Ovary (tissue), 7 donors: ENCODE measurements at regions not wholly inside any gene's neighbourhood (a gene's known extent, or its start where the extent isn't known, plus 50 kb on each side); places are given as distances from the start of the nearest gene placed in this dataset.

Experiments
- DNase-seq, 5 donors: peaks; one replicate each; pipeline ENCODE4 v3.0.0-alpha.2; 2019 to 2020
- H3K27ac ChIP-seq, 2 donors: fragments of 200-600 bp; one replicate each; pipeline versions ENCODE4 v1.5.1 to v1.8.0; 2019 to 2022
- H3K27me3 ChIP-seq: fragments of 200-600 bp; one replicate; pipeline ENCODE4 v1.8.0; 2022
- H3K36me3 ChIP-seq: fragments of 200-600 bp; sonication (generic); one replicate; pipeline ENCODE4 v1.5.1; 2019
- H3K4me1 ChIP-seq: one replicate; pipeline ENCODE4 v1.8.1; 2013; ENCODE audit warnings: mild to moderate bottlenecking, moderate library complexity; ENCODE audit not compliant: insufficient read depth
- H3K4me3 ChIP-seq: fragments of 200-600 bp; sonication (generic); one replicate; pipeline ENCODE4 v1.5.1; 2017
- H3K9me3 ChIP-seq, 2 donors: fragments of 200-600 bp in 1 of 2; sonication (generic) in 1 of 2; one replicate each; pipeline versions ENCODE4 v1.5.1 to v1.8.1; 2013 to 2019; ENCODE audit warnings: mild to moderate bottlenecking in 1 of 2, moderate library complexity in 1 of 2
- EP300 ChIP-seq: sonication (generic); formaldehyde crosslinking; IDR thresholded peaks from one replicate; pipeline ENCODE4 v1.6.1; 2017; ENCODE audit warnings: antibody characterized with exemption
- POLR2A ChIP-seq: fragments of 450-650 bp; IDR thresholded peaks from one replicate; pipeline ENCODE4 v1.6.1; 2017; ENCODE audit warnings: antibody characterized with exemption, mild to moderate bottlenecking, moderate library complexity
- WGBS, 3 donors: extraction: QIAGEN DNeasy Blood & Tissue Kit in 1 of 3; methylation state at CpG; one replicate each; pipeline versions ENCODE4 v1.1.5 to v1.1.7; 2013 to 2017; 5-methylcytosine and 5-hydroxymethylcytosine counted together
- intact Hi-C, 4 donors: fragments of 100-400 bp; cut with DNase I; formaldehyde crosslinking; loops; one replicate each; pipeline versions ENCODE4 v1.11.0 to v1.15.1; 2022 to 2023
- TF ChIP-seq, protein P1 (sequence below), 3 donors: fragments of 450-650 bp in 2 of 3; fragments of 200-600 bp in 1 of 3; IDR thresholded peaks; one replicate each; pipeline versions ENCODE4 v1.5.1 to v1.8.0; 2016 to 2022; ENCODE audit warnings: antibody characterized with exemption in 3 of 3, mild to moderate bottlenecking in 1 of 3
- donor health status: DM: no; HTN: no; CAD: no; lungs with moderate emphysema.
- donor health status: DM: no; HTN: no; CAD: no.
- donor health status: Bipolar disorder and iron deficiency.
- donor health status: DM: no; HTN: no; CAD: no.
- donor health status: DM: yes; HTN: yes; CAD: no.

DNA sequence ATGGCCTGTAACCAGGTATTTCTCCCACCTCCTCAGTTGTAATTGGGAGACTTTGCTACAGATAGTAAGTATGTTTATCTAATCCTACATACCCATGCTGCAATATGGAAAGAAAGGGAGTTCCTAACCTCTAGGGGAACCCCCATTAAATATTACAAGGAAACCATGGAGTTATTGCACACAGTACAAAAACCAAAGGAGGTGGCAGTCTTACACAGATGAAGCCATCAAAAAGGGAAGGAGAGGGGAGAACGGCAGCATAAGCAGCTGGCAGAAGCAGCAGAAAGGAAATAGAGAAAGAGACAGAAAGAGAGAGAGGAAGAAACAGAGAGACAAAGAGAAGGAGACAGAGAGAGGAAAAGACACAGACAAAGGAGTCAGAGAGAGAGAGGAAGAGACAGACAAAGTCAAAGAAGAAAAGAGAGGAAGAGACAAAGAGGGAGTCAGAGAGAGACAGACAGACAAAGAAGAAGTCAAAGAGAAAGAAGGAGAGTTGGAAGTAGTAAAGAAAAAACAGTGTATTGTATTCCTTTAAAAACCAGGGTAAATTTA lies 142.9 kb downstream of the FASLG start:
- DNase-seq: no peak
- no peaks in the 10 kb centered on the region for H3K4me1 ChIP-seq
- 80 to 89% (median 80%) methylated on average over 1 of the region's 1 CpG for WGBS, 3 donors
- H3K36me3 ChIP-seq: no peaks in the 10 kb centered on the region
- no peaks in the 10 kb centered on the region for H3K27me3 ChIP-seq
- H3K27ac ChIP-seq: no peak overlapping the region
- TF ChIP-seq, protein P1, sequence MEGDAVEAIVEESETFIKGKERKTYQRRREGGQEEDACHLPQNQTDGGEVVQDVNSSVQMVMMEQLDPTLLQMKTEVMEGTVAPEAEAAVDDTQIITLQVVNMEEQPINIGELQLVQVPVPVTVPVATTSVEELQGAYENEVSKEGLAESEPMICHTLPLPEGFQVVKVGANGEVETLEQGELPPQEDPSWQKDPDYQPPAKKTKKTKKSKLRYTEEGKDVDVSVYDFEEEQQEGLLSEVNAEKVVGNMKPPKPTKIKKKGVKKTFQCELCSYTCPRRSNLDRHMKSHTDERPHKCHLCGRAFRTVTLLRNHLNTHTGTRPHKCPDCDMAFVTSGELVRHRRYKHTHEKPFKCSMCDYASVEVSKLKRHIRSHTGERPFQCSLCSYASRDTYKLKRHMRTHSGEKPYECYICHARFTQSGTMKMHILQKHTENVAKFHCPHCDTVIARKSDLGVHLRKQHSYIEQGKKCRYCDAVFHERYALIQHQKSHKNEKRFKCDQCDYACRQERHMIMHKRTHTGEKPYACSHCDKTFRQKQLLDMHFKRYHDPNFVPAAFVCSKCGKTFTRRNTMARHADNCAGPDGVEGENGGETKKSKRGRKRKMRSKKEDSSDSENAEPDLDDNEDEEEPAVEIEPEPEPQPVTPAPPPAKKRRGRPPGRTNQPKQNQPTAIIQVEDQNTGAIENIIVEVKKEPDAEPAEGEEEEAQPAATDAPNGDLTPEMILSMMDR (IDR thresholded peaks at IDR 0.05): no peak
- no peak for TF ChIP-seq EP300
- no peak for TF ChIP-seq POLR2A
- intact Hi-C loops: no loop called here
- no peaks in the 10 kb centered on the region for H3K9me3 ChIP-seq
- H3K4me3 ChIP-seq: no peak overlapping the region

DNA sequence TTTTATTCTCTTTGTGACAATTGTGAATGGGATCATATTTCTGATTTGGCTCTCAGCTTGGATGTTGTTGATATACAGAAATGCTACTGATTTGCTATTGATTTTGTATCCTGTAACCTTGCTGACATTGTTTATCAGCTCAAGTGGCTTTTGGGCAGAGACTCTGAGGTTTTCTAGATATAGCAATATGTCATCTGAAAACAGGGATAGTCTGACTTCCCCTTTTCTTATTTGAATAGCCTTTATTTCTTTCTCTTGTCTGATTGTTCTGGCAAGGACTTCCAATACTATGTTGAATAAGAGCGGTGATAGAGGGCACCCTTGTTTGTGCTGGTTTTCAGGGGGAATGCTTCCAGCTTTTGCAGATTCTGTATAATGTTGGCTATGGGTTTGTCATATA lies 150.8 kb downstream of the FASLG start:
- Histone ChIP-seq H3K9me3 (no peaks in the 10 kb centered on the region), H3K36me3 (no peaks in the 10 kb centered on the region), H3K27me3 (no peaks in the 10 kb centered on the region), H3K4me1 (no peaks in the 10 kb centered on the region), H3K27ac (no peak overlapping the region), H3K4me3 (no peak overlapping the region)
- intact Hi-C loops: loop anchor here in 1 of 4 donors (10.0 kb wide), 1 partner anchor 405 kb away; no protein-coding TSS in a partner anchor
- no peak for DNase-seq
- no peak for TF ChIP-seq EP300
- TF ChIP-seq POLR2A: no peak
- TF ChIP-seq, protein P1 (IDR thresholded peaks at IDR 0.05): no peak
- WGBS, 3 donors: 90 to 100% (median 97%) methylated on average over 1 of the region's 1 CpG

DNA sequence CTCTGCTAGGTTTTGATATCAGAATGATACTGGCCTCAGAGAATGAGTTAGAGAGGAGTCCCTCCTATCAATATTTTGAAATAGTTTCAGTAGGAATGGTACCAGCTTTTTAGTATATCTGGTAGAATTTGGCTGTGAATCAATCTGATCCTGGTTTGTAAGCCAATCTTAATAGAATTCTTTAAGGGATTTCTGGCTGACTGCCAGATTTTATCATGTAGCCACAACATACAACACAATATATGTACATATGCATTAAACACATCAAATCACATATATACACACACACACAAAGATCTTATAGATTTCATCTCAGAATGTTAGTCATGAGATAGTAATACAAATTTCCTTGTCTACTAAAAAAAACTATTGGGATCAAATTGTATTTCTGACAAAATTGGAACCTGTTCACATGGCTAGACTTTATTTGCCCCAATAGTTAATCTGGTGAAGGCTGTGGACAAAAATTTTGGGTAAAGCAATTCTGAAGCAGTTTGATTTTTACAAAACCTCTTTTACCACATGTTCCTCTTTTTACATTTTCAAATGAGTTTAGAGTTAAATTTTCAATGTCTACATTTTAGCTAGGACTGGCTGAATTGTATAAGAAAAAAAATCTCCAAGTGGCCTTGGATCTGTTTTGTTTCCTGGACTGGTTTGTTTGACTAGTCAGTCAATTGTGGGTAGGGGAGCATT lies 151.7 kb downstream of the FASLG start:
- Histone ChIP-seq H3K4me1 (no peaks in the 10 kb centered on the region), H3K27me3 (no peaks in the 10 kb centered on the region), H3K27ac (no peak overlapping the region), H3K4me3 (no peak overlapping the region), H3K9me3 (no peaks in the 10 kb centered on the region), H3K36me3 (no peaks in the 10 kb centered on the region)
- intact Hi-C loops: loop anchor here in 1 of 4 donors (10.0 kb wide), 1 partner anchor 404 kb away; no protein-coding TSS in a partner anchor
- TF ChIP-seq POLR2A: no peak
- TF ChIP-seq, protein P1 (IDR thresholded peaks at IDR 0.05): no peak
- no peak for TF ChIP-seq EP300
- no peak for DNase-seq

DNA sequence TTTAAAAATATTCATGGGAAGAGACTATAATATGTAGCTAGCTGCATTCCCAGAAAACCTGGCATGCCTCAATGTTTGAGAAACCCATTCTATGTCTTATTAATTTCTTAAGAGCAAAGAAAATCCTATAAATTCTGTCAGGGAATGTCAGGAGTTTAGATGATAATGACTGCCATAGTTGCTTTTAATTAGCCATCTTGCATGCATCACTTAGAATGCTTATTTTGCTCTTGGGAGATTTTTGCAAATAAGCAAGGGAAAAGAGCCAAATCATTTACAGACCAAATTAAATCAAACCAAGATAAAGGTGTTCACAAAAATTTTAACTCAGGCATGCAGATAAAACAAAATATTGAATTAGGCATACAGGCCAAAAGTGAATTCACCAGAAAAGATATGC lies 152.8 kb downstream of the FASLG start:
- no peak overlapping the region for H3K27ac ChIP-seq
- no peaks in the 10 kb centered on the region for H3K36me3 ChIP-seq
- no peaks in the 10 kb centered on the region for H3K9me3 ChIP-seq
- TF ChIP-seq POLR2A: no peak
- TF ChIP-seq EP300: no peak
- TF ChIP-seq, protein P1 (IDR thresholded peaks at IDR 0.05): no peak
- H3K4me3 ChIP-seq: no peak overlapping the region
- H3K27me3 ChIP-seq: no peaks in the 10 kb centered on the region
- no peaks in the 10 kb centered on the region for H3K4me1 ChIP-seq
- intact Hi-C loops: loop anchor here in 1 of 4 donors (10.0 kb wide), 1 partner anchor 403 kb away; no protein-coding TSS in a partner anchor
- DNase-seq: no peak
